Mesothelial cell of epicardium (in vitro differentiated cells): ENCODE measurements at regions not wholly inside any gene's neighbourhood (a gene's known extent, or its start where the extent isn't known, plus 50 kb on each side); places are given as distances from the start of the nearest gene placed in this dataset.

Source experiments
- DNase-seq, 2 experiments: peaks; one replicate each; pipeline ENCODE4 v3.0.0; 2021; ENCODE audit warnings: low spot score in 2 of 2; ENCODE audit not compliant: unreplicated experiment in 2 of 2
- H3K27ac Mint-ChIP-seq: 2 replicates; pipeline ENCODE4 v1.8.0; 2021; ENCODE audit warnings: mixed read lengths
- H3K27me3 Mint-ChIP-seq: 2 replicates; pipeline ENCODE4 v1.8.0; 2021; ENCODE audit warnings: low read depth, mixed read lengths
- H3K36me3 Mint-ChIP-seq: 2 replicates; pipeline ENCODE4 v1.8.0; 2021; ENCODE audit warnings: mixed read lengths
- H3K4me1 Mint-ChIP-seq: 2 replicates; pipeline ENCODE4 v1.8.0; 2021; ENCODE audit warnings: mixed read lengths
- H3K4me3 Mint-ChIP-seq: 2 replicates; pipeline ENCODE4 v1.8.0; 2021; ENCODE audit warnings: mild to moderate bottlenecking, moderate library complexity, mixed read lengths
- H3K9me3 Mint-ChIP-seq: 2 replicates; pipeline ENCODE4 v1.8.0; 2021; ENCODE audit warnings: mixed read lengths
- CTCF ChIP-seq: fragments of 200-600 bp; sonication (generic); IDR thresholded peaks from one replicate; pipeline ENCODE4 v1.5.0; 2021; ENCODE audit warnings: antibody characterized with exemption; ENCODE audit not compliant: unreplicated experiment

GRCh38 chrX:109839694-109840567, 106.9 kb upstream of the ACSL4 start:
- no peak for DNase-seq
- Mint-ChIP-seq H3K9me3 (peaks cover 4% of the 10 kb centered on the region), H3K27me3 (no peaks in the 10 kb centered on the region)

GRCh38 chrX:109840585-109840984, 107.5 kb upstream of the ACSL4 start:
- Mint-ChIP-seq H3K9me3 (peaks cover 4% of the 10 kb centered on the region), H3K27me3 (no peaks in the 10 kb centered on the region), H3K4me3 (no peak overlapping the region), H3K4me1 (peaks cover 11% of the 10 kb centered on the region), H3K27ac (no peak overlapping the region), H3K36me3 (no peaks in the 10 kb centered on the region)
- no peak for TF ChIP-seq CTCF
- DNase-seq = no peak

More at GRCh38 chrX:109839694-109840567, 106.9 kb upstream of the ACSL4 start:
- Mint-ChIP-seq H3K36me3 (no peaks in the 10 kb centered on the region), H3K27ac (no peak overlapping the region), H3K4me3 (no peak overlapping the region), H3K4me1 (peaks cover 11% of the 10 kb centered on the region)
- no peak for TF ChIP-seq CTCF

GRCh38 chrX:109841257-109841656, 108.2 kb upstream of the ACSL4 start:
- no peak for TF ChIP-seq CTCF
- Mint-ChIP-seq H3K4me1 (peaks cover 11% of the 10 kb centered on the region), H3K36me3 (no peaks in the 10 kb centered on the region), H3K9me3 (no peaks in the 10 kb centered on the region), H3K27ac (no peak overlapping the region), H3K4me3 (no peak overlapping the region), H3K27me3 (no peaks in the 10 kb centered on the region)
- DNase-seq = no peak

GRCh38 chrX:109841869-109842579, 109.0 kb upstream of the ACSL4 start:
- H3K4me3 Mint-ChIP-seq = no peak overlapping the region
- H3K9me3 Mint-ChIP-seq = no peaks in the 10 kb centered on the region
- H3K36me3 Mint-ChIP-seq = no peaks in the 10 kb centered on the region
- TF ChIP-seq CTCF = no peak
- no peaks in the 10 kb centered on the region for H3K27me3 Mint-ChIP-seq
- H3K27ac Mint-ChIP-seq = no peak overlapping the region
- peaks cover 11% of the 10 kb centered on the region for H3K4me1 Mint-ChIP-seq
- DNase-seq = no peak

GRCh38 chrX:109842611-109843010, 109.6 kb upstream of the ACSL4 start:
- H3K9me3 Mint-ChIP-seq = no peaks in the 10 kb centered on the region
- peaks cover 15% of the 10 kb centered on the region for H3K4me1 Mint-ChIP-seq
- no peaks in the 10 kb centered on the region for H3K27me3 Mint-ChIP-seq
- H3K4me3 Mint-ChIP-seq = no peak overlapping the region
- no peaks in the 10 kb centered on the region for H3K36me3 Mint-ChIP-seq
- TF ChIP-seq CTCF = no peak
- DNase-seq = no peak
- H3K27ac Mint-ChIP-seq = no peak overlapping the region
